ENCODE measurements at regions not wholly inside any gene's neighbourhood (a gene's known extent, or its start where the extent isn't known, plus 50 kb on each side); places are given as distances from the start of the nearest gene placed in this dataset.
"Not testable (repeated sequence)": the region's sequence is repeated elsewhere in the genome, so short reads cannot be mapped to it uniquely, and the experiment has no call there.

- in situ Hi-C loops (cut with MboI; ENCODE audit: low sequenced_read_pairs), result no loop called here
- Histone ChIP-seq H3K27me3 (ENCODE audit: low read depth) (no peaks in the 10 kb centered on the region; the same call in 1 of the 2 replicates), H3K9me3 (no peaks in the 10 kb centered on the region), H3K4me1 (no peaks in the 10 kb centered on the region), H3K36me3 (replicated peaks) (no peaks in the 10 kb centered on the region), H3K4me3 (no peak overlapping the region)
- DNase-seq (ENCODE audit: low spot score in 2 of 2), result no peak
Observed at GRCh38 chr2:198611201-198611600, 806.8 kb downstream of the PLCL1 start.

GRCh38 chr2:198604599-198604998 is 800.2 kb downstream of the PLCL1 start:
- Histone ChIP-seq H3K36me3 (replicated peaks) (no peaks in the 10 kb centered on the region), H3K27me3 (ENCODE audit: low read depth) (no peaks in the 10 kb centered on the region; the same call in 1 of the 2 replicates), H3K4me3 (no peak overlapping the region), H3K9me3 (no peaks in the 10 kb centered on the region), H3K4me1 (no peaks in the 10 kb centered on the region)
- in situ Hi-C loops (cut with MboI; ENCODE audit: low sequenced_read_pairs), result no loop called here
- DNase-seq (ENCODE audit: low spot score in 2 of 2), result no peak

GRCh38 chr2:198602986-198603385 is 798.6 kb downstream of the PLCL1 start:
- DNase-seq (ENCODE audit: low spot score in 2 of 2); H3K27me3 ChIP-seq (ENCODE audit: low read depth); H3K4me3 ChIP-seq; H3K36me3 ChIP-seq (replicated peaks); H3K4me1 ChIP-seq; H3K9me3 ChIP-seq; in situ Hi-C loops (cut with MboI; ENCODE audit: low sequenced_read_pairs): not testable (repeated sequence)

GRCh38 chr2:198597648-198598047 is 793.3 kb downstream of the PLCL1 start:
- no peaks in the 10 kb centered on the region for H3K4me1 ChIP-seq
- no peak overlapping the region for H3K4me3 ChIP-seq
- H3K9me3 ChIP-seq, result no peaks in the 10 kb centered on the region
- in situ Hi-C loops (cut with MboI; ENCODE audit: low sequenced_read_pairs), result no loop called here
- no peak for DNase-seq (ENCODE audit: low spot score in 2 of 2)
- no peaks in the 10 kb centered on the region for H3K36me3 ChIP-seq (replicated peaks)
- no peaks in the 10 kb centered on the region; the same call in 1 of the 2 replicates for H3K27me3 ChIP-seq (ENCODE audit: low read depth)

GRCh38 chr2:198596985-198597384 is 792.6 kb downstream of the PLCL1 start:
- Histone ChIP-seq H3K9me3 (no peaks in the 10 kb centered on the region), H3K4me1 (no peaks in the 10 kb centered on the region), H3K27me3 (ENCODE audit: low read depth) (no peaks in the 10 kb centered on the region; the same call in 1 of the 2 replicates), H3K4me3 (no peak overlapping the region), H3K36me3 (replicated peaks) (no peaks in the 10 kb centered on the region)
- no peak for DNase-seq (ENCODE audit: low spot score in 2 of 2)
- in situ Hi-C loops (cut with MboI; ENCODE audit: low sequenced_read_pairs), result no loop called here

GRCh38 chr2:198595721-198596120 is 791.3 kb downstream of the PLCL1 start:
- H3K9me3 ChIP-seq, result no peaks in the 10 kb centered on the region
- in situ Hi-C loops (cut with MboI; ENCODE audit: low sequenced_read_pairs), result no loop called here
- H3K36me3 ChIP-seq (replicated peaks), result no peaks in the 10 kb centered on the region
- H3K4me1 ChIP-seq, result no peaks in the 10 kb centered on the region
- no peak for DNase-seq (ENCODE audit: low spot score in 2 of 2)
- H3K4me3 ChIP-seq, result no peak overlapping the region
- no peaks in the 10 kb centered on the region; the same call in 1 of the 2 replicates for H3K27me3 ChIP-seq (ENCODE audit: low read depth)

GRCh38 chr2:198591586-198591985 is 787.2 kb downstream of the PLCL1 start:
- no peaks in the 10 kb centered on the region for H3K36me3 ChIP-seq (replicated peaks)
- H3K4me3 ChIP-seq, result no peak overlapping the region
- H3K27me3 ChIP-seq (ENCODE audit: low read depth), result no peaks in the 10 kb centered on the region
- no peaks in the 10 kb centered on the region for H3K4me1 ChIP-seq
- in situ Hi-C loops (cut with MboI; ENCODE audit: low sequenced_read_pairs), result no loop called here
- no peak for DNase-seq (ENCODE audit: low spot score in 2 of 2)
- no peaks in the 10 kb centered on the region for H3K9me3 ChIP-seq

- DNase-seq (ENCODE audit: low spot score in 2 of 2), result no peak
- H3K36me3 ChIP-seq (replicated peaks), result no peaks in the 10 kb centered on the region
- H3K4me3 ChIP-seq, result no peak overlapping the region
- in situ Hi-C loops (cut with MboI; ENCODE audit: low sequenced_read_pairs), result no loop called here
- no peaks in the 10 kb centered on the region for H3K4me1 ChIP-seq
- H3K27me3 ChIP-seq (ENCODE audit: low read depth), result no peaks in the 10 kb centered on the region
- no peaks in the 10 kb centered on the region for H3K9me3 ChIP-seq
Observed at GRCh38 chr2:198587741-198588140, 783.3 kb downstream of the PLCL1 start.

GRCh38 chr2:198587240-198587639 is 782.8 kb downstream of the PLCL1 start:
- no peaks in the 10 kb centered on the region for H3K4me1 ChIP-seq
- no peak overlapping the region for H3K4me3 ChIP-seq
- no peaks in the 10 kb centered on the region for H3K27me3 ChIP-seq (ENCODE audit: low read depth)
- H3K36me3 ChIP-seq (replicated peaks), result no peaks in the 10 kb centered on the region
- no peaks in the 10 kb centered on the region for H3K9me3 ChIP-seq
- no peak for DNase-seq (ENCODE audit: low spot score in 2 of 2)
- in situ Hi-C loops (cut with MboI; ENCODE audit: low sequenced_read_pairs), result no loop called here

- H3K36me3 ChIP-seq (replicated peaks), result no peaks in the 10 kb centered on the region
- DNase-seq (ENCODE audit: low spot score in 2 of 2), result no peak
- in situ Hi-C loops (cut with MboI; ENCODE audit: low sequenced_read_pairs), result no loop called here
- H3K4me3 ChIP-seq, result no peak overlapping the region
- no peaks in the 10 kb centered on the region for H3K27me3 ChIP-seq (ENCODE audit: low read depth)
- no peaks in the 10 kb centered on the region for H3K4me1 ChIP-seq
- no peaks in the 10 kb centered on the region for H3K9me3 ChIP-seq
Observed at GRCh38 chr2:198571393-198571792, 767.0 kb downstream of the PLCL1 start.

GRCh38 chr2:198558176-198558575 is 753.8 kb downstream of the PLCL1 start:
- Histone ChIP-seq H3K4me3 (no peak overlapping the region), H3K4me1 (no peaks in the 10 kb centered on the region), H3K27me3 (ENCODE audit: low read depth) (no peaks in the 10 kb centered on the region), H3K36me3 (replicated peaks) (no peaks in the 10 kb centered on the region), H3K9me3 (no peaks in the 10 kb centered on the region)
- in situ Hi-C loops (cut with MboI; ENCODE audit: low sequenced_read_pairs), result no loop called here
- no peak for DNase-seq (ENCODE audit: low spot score in 2 of 2)

- H3K27me3 ChIP-seq (ENCODE audit: low read depth), result peaks cover 3% of the 10 kb centered on the region; the same call in 1 of the 2 replicates
- no peak for DNase-seq (ENCODE audit: low spot score in 2 of 2)
- in situ Hi-C loops (cut with MboI; ENCODE audit: low sequenced_read_pairs), result no loop called here
- H3K9me3 ChIP-seq, result no peaks in the 10 kb centered on the region
- no peak overlapping the region for H3K4me3 ChIP-seq
- no peaks in the 10 kb centered on the region for H3K36me3 ChIP-seq (replicated peaks)
- H3K4me1 ChIP-seq, result no peaks in the 10 kb centered on the region
Observed at GRCh38 chr2:198546122-198546521, 741.7 kb downstream of the PLCL1 start.

GRCh38 chr2:198545411-198545810 is 741.0 kb downstream of the PLCL1 start:
- H3K4me1 ChIP-seq, result no peaks in the 10 kb centered on the region
- no peaks in the 10 kb centered on the region for H3K9me3 ChIP-seq
- no peaks in the 10 kb centered on the region; the same call in 1 of the 2 replicates for H3K27me3 ChIP-seq (ENCODE audit: low read depth)
- in situ Hi-C loops (cut with MboI; ENCODE audit: low sequenced_read_pairs), result no loop called here
- H3K36me3 ChIP-seq (replicated peaks), result no peaks in the 10 kb centered on the region
- no peak for DNase-seq (ENCODE audit: low spot score in 2 of 2)
- no peak overlapping the region for H3K4me3 ChIP-seq

- H3K4me3 ChIP-seq, result no peak overlapping the region
- DNase-seq (ENCODE audit: low spot score in 2 of 2), result no peak
- in situ Hi-C loops (cut with MboI; ENCODE audit: low sequenced_read_pairs), result no loop called here
- H3K4me1 ChIP-seq, result no peaks in the 10 kb centered on the region
- H3K27me3 ChIP-seq (ENCODE audit: low read depth), result no peaks in the 10 kb centered on the region
- H3K36me3 ChIP-seq (replicated peaks), result no peaks in the 10 kb centered on the region
- no peaks in the 10 kb centered on the region for H3K9me3 ChIP-seq
Observed at GRCh38 chr2:198544461-198544860, 740.1 kb downstream of the PLCL1 start.

GRCh38 chr2:198534756-198535155 is 730.4 kb downstream of the PLCL1 start:
- no peak overlapping the region for H3K4me3 ChIP-seq
- in situ Hi-C loops (cut with MboI; ENCODE audit: low sequenced_read_pairs), result no loop called here
- no peak for DNase-seq (ENCODE audit: low spot score in 2 of 2)
- H3K36me3 ChIP-seq (replicated peaks), result no peaks in the 10 kb centered on the region
- H3K9me3 ChIP-seq, result no peaks in the 10 kb centered on the region
- H3K27me3 ChIP-seq (ENCODE audit: low read depth), result no peaks in the 10 kb centered on the region
- no peaks in the 10 kb centered on the region for H3K4me1 ChIP-seq
